ENCODE measurements at regions not wholly inside any gene's neighbourhood (a gene's known extent, or its start where the extent isn't known, plus 50 kb on each side); places are given as distances from the start of the nearest gene placed in this dataset.

- no peak for DNase-seq (ENCODE audit: extremely low read depth in 1 of 2, low read depth in 1 of 2)
Measured at GRCh38 chr21:28790335-28790734, 202.3 kb downstream of the LTN1 start.

- no peak for DNase-seq (ENCODE audit: extremely low read depth in 1 of 2, low read depth in 1 of 2)
Measured at GRCh38 chr21:28789523-28789922, 203.2 kb downstream of the LTN1 start.

- DNase-seq (ENCODE audit: extremely low read depth in 1 of 2, low read depth in 1 of 2), result no peak
Measured at GRCh38 chr21:28788030-28788429, 204.6 kb downstream of the LTN1 start.

GRCh38 chr21:28783641-28784185 is 209.0 kb downstream of the LTN1 start:
- no peak for DNase-seq (ENCODE audit: extremely low read depth in 1 of 2, low read depth in 1 of 2)

GRCh38 chr21:28781602-28782276 is 210.9 kb downstream of the LTN1 start:
- no peak for DNase-seq (ENCODE audit: extremely low read depth in 1 of 2, low read depth in 1 of 2)

- no peak for DNase-seq (ENCODE audit: extremely low read depth in 1 of 2, low read depth in 1 of 2)
Measured at GRCh38 chr21:28779914-28780313, 212.8 kb downstream of the LTN1 start.

GRCh38 chr21:28776251-28776650 is 216.4 kb downstream of the LTN1 start:
- peak; percentile 24 to 61 for DNase-seq (ENCODE audit: extremely low read depth in 1 of 2, low read depth in 1 of 2)

- DNase-seq (ENCODE audit: extremely low read depth in 1 of 2, low read depth in 1 of 2), result no peak
Measured at GRCh38 chr21:28775071-28775470, 217.6 kb downstream of the LTN1 start.

- DNase-seq (ENCODE audit: extremely low read depth in 1 of 2, low read depth in 1 of 2), result no peak
Measured at GRCh38 chr21:28773036-28773435, 219.6 kb downstream of the LTN1 start.

GRCh38 chr21:28771790-28772501 is 220.7 kb downstream of the LTN1 start:
- DNase-seq (ENCODE audit: extremely low read depth in 1 of 2, low read depth in 1 of 2), result no peak

GRCh38 chr21:28770867-28771661 is 221.6 kb downstream of the LTN1 start:
- no peak for DNase-seq (ENCODE audit: extremely low read depth in 1 of 2, low read depth in 1 of 2)

- no peak for DNase-seq (ENCODE audit: extremely low read depth in 1 of 2, low read depth in 1 of 2)
Measured at GRCh38 chr21:28769683-28770082, 223.0 kb downstream of the LTN1 start.

- no peak for DNase-seq (ENCODE audit: extremely low read depth in 1 of 2, low read depth in 1 of 2)
Measured at GRCh38 chr21:28768753-28769152, 223.9 kb downstream of the LTN1 start.

GRCh38 chr21:28767523-28767922 is 225.2 kb downstream of the LTN1 start:
- DNase-seq (ENCODE audit: extremely low read depth in 1 of 2, low read depth in 1 of 2), result no peak

GRCh38 chr21:28763809-28764418 is 228.8 kb downstream of the LTN1 start:
- DNase-seq (ENCODE audit: extremely low read depth in 1 of 2, low read depth in 1 of 2), result no peak

- DNase-seq (ENCODE audit: extremely low read depth in 1 of 2, low read depth in 1 of 2), result no peak
Measured at GRCh38 chr21:28762357-28762735, 230.3 kb downstream of the LTN1 start.

GRCh38 chr21:28761674-28762356 is 230.9 kb downstream of the LTN1 start:
- DNase-seq (ENCODE audit: extremely low read depth in 1 of 2, low read depth in 1 of 2), result no peak

- DNase-seq (ENCODE audit: extremely low read depth in 1 of 2, low read depth in 1 of 2), result no peak
Measured at GRCh38 chr21:28758883-28759242, 233.8 kb downstream of the LTN1 start.

- no peak for DNase-seq (ENCODE audit: extremely low read depth in 1 of 2, low read depth in 1 of 2)
Measured at GRCh38 chr21:28758042-28758882, 234.4 kb downstream of the LTN1 start.

GRCh38 chr21:28754862-28755261 is 237.8 kb downstream of the LTN1 start:
- DNase-seq (ENCODE audit: extremely low read depth in 1 of 2, low read depth in 1 of 2), result no peak
